VCaP (cell line): ENCODE measurements at regions not wholly inside any gene's neighbourhood (a gene's known extent, or its start where the extent isn't known, plus 50 kb on each side); places are given as distances from the start of the nearest gene placed in this dataset.
A peak's percentile ranks its signal among the peaks of the same experiment; 100 is the strongest.
"Not testable (repeated sequence)": the region's sequence is repeated elsewhere in the genome, so short reads cannot be mapped to it uniquely, and the experiment has no call there.

ENCODE experiments used
- H3K27ac ChIP-seq: fragments of 450-650 bp; 2 replicates; pipeline ENCODE4 v1.5.1; 2017
- CTCF ChIP-seq: fragments of 450-650 bp; conservative IDR thresholded peaks from 2 replicates; pipeline ENCODE4 v1.5.1; 2017; ENCODE audit warnings: mild to moderate bottlenecking, moderate library complexity

GRCh38 chr1:121516234-121516967 lies 331.6 kb downstream of the SRGAP2C start:
- TF ChIP-seq CTCF = no peak
- H3K27ac ChIP-seq = no peak overlapping the region

DNA sequence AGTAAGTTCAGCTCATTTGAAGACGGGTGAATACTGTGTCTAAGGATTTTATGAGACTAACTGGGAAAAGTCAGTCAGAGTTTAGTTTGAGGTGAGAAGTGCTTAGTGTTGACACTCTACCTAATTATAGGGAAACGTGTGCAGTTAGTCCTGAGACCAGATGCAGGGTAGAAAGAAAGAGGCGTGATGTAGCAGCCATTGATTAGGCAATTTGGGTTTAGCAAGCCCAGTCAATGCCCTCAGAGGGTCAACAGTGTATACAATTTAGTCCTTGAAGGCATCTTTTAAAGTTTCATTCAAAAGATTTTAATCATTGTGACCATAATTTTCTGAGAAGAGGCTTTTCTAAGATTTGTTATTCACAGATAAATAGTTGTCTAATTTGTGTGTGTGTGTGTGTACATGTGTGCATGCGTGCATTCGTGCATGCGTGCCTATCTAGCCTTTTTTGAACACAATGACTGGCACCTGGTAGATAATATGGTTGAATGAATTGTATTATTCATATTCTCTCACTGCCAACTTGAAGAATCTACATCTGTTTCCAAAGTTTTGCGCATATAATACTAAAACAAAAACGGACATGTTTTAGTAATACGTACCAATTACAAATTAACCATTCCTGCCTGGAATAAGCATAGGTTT lies 332.9 kb downstream of the SRGAP2C start:
- no peak for TF ChIP-seq CTCF
- no peak overlapping the region for H3K27ac ChIP-seq

- no peak for TF ChIP-seq CTCF
- peak overlapping the region; percentile 77 for H3K27ac ChIP-seq
Measured at GRCh38 chr1:121518726-121519041, 333.9 kb downstream of the SRGAP2C start.

DNA sequence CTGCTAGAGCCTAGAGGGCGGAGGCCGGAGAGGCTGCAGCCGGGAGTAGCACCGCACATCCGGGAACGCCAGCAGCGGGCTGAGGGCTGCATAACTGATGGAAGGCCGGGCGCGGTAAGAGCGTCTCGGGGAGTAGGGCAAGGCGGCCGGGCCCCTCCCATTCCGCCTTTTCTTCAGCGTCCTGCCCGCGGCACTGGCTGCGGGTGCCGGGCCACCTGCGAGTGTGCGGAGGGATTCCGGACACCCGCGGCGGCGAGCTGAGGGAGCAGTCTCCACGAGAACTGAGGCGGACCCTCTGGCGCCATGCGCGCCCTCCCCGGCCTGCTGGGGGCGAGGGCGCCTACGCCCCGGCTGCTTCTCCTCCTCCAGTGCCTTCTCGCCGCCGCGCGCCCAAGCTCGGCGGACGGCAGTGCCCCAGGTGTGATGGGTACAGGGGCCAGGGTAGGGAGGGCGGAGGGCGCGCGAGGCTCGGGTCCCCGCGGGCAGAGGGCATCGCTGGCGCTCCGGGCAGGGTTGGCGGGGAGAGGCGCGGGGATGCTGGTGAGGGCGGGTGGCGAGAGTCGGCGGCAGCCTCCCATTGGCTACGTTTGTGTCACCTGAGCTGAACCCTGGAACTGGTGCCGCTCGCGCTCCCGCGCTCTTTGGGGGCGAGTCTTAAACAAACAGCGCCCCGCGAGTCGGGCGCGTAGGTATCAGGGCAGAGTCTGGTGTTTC lies 334.4 kb downstream of the SRGAP2C start:
- TF ChIP-seq CTCF = no peak
- H3K27ac ChIP-seq = peak overlapping the region; percentile 77

DNA sequence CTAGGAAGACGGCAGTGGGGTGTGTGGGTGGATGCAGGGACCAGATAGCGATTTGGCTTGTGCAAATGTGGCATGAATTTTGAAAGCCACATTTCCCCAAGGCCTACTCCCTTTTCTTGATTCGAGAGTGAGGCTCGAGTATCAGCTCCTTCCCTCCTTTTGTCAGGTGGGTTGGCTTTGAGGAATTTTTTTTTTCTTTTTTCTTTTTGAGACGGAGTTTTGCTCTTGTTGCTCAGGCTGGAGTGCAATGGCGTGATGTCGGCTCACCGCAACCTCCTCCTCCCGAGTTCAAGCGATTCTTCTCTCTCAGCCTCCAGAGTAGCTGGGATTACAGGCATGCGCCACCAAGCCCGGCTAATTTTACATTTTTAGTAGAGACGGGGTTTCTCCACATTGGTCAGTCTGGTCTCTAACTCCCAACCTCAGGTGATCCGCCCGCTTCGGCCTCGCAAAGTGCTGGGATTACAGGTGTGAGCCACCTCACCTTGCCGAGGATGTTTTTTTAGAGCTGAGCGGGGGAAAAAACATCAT lies 335.0 kb downstream of the SRGAP2C start:
- H3K27ac ChIP-seq = peak overlapping the region; percentile 77

- no peak overlapping the region for H3K27ac ChIP-seq
- TF ChIP-seq CTCF = no peak
Measured at GRCh38 chr1:121522061-121522759, 337.4 kb downstream of the SRGAP2C start.

- not testable (repeated sequence) for H3K27ac ChIP-seq
Measured at GRCh38 chr1:121523112-121523511, 338.3 kb downstream of the SRGAP2C start.

DNA sequence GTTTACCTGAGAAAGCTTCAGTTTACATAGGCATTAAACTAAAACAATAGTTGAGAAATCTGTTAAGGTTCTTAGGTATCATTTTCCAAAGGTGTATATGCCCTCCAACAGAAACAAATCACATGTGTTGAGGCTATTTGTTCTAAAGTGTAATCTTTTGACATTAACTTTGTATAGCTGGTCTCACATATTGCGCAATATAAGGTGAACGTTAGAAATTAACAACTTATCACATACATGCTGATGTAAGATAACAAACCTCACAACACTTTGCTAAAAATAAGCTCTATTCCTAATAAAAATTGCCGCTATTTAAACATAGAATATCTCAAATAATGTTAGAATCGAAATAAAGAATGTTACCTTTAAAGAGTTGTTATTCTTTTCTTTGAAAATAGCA lies 340.6 kb downstream of the SRGAP2C start:
- H3K27ac ChIP-seq = no peak overlapping the region
- TF ChIP-seq CTCF = no peak

GRCh38 chr1:121528958-121529357 lies 344.2 kb downstream of the SRGAP2C start:
- not testable (repeated sequence) for H3K27ac ChIP-seq

DNA sequence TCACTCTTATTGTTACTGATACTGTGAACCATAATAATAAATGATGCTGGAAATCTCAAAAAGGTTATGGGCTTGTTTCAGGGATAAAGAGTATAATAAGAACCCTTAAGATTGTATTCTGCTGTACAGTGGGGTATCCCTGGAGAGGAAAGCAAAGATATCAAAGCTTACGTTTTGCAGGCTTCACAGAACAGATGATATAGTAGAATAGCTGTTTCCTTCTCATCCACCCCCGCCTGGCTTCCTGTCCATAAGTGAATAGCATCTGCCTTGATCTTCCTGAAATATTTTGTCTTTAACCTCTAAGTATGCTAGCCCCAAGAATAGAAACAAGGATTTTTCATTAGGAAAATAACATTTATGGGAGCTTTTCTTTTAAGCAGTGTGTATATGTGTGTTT lies 345.3 kb downstream of the SRGAP2C start:
- not testable (repeated sequence) for H3K27ac ChIP-seq

GRCh38 chr1:121531747-121532146 lies 347.0 kb downstream of the SRGAP2C start:
- H3K27ac ChIP-seq = not testable (repeated sequence)

DNA sequence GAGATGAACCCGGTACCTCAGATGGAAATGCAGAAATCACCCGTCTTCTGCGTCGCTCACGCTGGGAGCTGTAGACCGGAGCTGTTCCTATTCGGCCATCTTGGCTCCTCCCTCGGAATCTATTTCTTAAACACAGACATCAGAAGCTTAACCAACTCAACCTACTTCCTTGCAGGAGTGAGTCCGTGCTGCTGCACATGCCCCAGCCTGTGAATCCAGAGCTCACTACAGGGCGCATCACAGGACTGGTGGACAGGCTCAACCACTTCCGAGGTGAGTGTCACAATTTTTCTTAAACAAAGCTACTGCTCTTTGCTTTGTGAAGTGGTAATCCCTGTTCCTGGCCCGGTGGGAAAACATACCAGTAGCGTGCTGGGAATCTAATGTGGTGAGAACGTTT lies 353.4 kb downstream of the SRGAP2C start:
- not testable (repeated sequence) for H3K27ac ChIP-seq
